ENCODE measurements at regions not wholly inside any gene's neighbourhood (a gene's known extent, or its start where the extent isn't known, plus 50 kb on each side); places are given as distances from the start of the nearest gene placed in this dataset.

DNA sequence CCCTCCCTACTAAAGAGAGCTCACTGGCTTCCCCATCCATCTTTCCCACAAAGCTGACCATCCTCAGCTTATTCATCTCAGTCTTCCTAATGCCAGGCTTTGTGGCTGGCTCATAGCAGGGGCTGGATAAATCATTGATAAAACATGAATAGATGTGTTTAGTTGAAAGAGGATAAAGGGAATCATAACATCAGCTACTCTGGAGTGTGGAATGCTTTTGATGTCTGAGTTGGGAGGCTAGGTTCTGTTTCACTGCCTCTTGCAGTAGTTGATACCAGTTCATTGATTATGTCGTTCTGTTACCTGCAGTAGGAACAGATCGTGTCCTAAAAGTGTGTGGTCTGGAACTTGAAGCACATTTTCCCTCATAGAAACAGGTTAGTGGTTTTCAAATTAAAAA lies 66.3 kb upstream of the HK2 start:
- no peak overlapping the region for H3K27ac ChIP-seq
- H3K4me1 ChIP-seq = no peaks in the 10 kb centered on the region
- no peak for DNase-seq (ENCODE audit: low spot score in 2 of 2)
- TF ChIP-seq POLR2A (IDR thresholded peaks at IDR 0.05) = no peak
- intact Hi-C loops (cut with DNase I; ENCODE audit: low total_unique reads) = no loop called here
- no peaks in the 10 kb centered on the region for H3K27me3 ChIP-seq
- H3K9me3 ChIP-seq = no peaks in the 10 kb centered on the region
- no peaks in the 10 kb centered on the region for H3K36me3 ChIP-seq
- H3K4me3 ChIP-seq = no peak overlapping the region

DNA sequence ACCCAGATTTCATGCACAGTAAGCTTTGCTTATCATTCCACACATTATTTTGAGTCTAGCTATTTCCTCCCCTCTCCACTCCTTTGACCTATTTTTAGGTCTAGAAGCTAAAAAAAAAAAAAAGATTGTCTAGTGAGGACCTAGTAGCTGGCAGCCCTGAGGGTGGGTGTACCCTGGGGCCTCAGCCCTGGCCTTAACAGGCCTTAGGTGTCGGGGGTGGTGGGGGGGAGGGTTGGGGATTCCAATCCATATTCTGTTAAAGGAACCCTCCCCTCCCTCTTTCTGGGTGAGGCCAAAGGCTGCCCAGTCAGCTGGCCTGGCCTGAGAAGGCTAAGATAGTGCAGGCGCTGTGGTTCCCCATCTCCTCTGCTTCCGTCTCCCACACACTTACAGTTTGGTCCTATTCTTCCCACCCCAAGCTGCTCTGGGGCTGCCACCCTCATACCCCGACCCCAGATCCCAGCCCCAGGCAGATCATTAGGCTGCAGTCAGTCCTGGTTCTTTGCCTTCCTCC lies 65.5 kb upstream of the HK2 start:
- intact Hi-C loops (cut with DNase I; ENCODE audit: low total_unique reads) = no loop called here
- Histone ChIP-seq H3K9me3 (no peaks in the 10 kb centered on the region), H3K27me3 (no peaks in the 10 kb centered on the region), H3K36me3 (no peaks in the 10 kb centered on the region), H3K27ac (no peak overlapping the region), H3K4me3 (no peak overlapping the region), H3K4me1 (no peaks in the 10 kb centered on the region)
- TF ChIP-seq, protein P1, sequence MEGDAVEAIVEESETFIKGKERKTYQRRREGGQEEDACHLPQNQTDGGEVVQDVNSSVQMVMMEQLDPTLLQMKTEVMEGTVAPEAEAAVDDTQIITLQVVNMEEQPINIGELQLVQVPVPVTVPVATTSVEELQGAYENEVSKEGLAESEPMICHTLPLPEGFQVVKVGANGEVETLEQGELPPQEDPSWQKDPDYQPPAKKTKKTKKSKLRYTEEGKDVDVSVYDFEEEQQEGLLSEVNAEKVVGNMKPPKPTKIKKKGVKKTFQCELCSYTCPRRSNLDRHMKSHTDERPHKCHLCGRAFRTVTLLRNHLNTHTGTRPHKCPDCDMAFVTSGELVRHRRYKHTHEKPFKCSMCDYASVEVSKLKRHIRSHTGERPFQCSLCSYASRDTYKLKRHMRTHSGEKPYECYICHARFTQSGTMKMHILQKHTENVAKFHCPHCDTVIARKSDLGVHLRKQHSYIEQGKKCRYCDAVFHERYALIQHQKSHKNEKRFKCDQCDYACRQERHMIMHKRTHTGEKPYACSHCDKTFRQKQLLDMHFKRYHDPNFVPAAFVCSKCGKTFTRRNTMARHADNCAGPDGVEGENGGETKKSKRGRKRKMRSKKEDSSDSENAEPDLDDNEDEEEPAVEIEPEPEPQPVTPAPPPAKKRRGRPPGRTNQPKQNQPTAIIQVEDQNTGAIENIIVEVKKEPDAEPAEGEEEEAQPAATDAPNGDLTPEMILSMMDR (IDR thresholded peaks at IDR 0.05) = no peak
- TF ChIP-seq POLR2A (IDR thresholded peaks at IDR 0.05) = no peak
- TF ChIP-seq POLR2AphosphoS5 (IDR thresholded peaks at IDR 0.05) = no peak
- no peak for DNase-seq (ENCODE audit: low spot score in 2 of 2)

DNA sequence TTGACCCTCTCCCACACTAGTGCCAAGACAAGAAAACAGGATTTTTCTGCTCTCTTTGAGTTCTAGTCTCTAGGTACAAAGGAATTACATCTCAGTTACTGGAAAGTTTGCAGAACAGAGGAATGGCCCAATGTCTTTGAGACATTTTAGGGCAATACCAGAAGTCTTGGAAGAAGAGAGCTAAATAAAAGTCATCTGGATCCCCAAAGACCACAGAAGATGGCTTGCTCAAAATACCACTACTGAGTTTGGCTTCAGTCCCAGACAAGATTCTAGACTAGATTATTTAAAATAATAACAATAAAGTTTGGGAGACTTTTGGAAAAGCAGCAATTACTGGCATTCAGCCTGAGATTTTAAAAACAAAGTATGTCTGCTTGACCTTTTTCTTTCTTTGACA lies 61.9 kb upstream of the HK2 start:
- Histone ChIP-seq H3K27me3 (no peaks in the 10 kb centered on the region), H3K36me3 (no peaks in the 10 kb centered on the region), H3K9me3 (no peaks in the 10 kb centered on the region), H3K4me1 (no peaks in the 10 kb centered on the region), H3K27ac (no peak overlapping the region), H3K4me3 (no peak overlapping the region)
- TF ChIP-seq, protein P1 (IDR thresholded peaks at IDR 0.05) = no peak
- no peak for TF ChIP-seq POLR2A (IDR thresholded peaks at IDR 0.05)
- no peak for TF ChIP-seq POLR2AphosphoS5 (IDR thresholded peaks at IDR 0.05)
- intact Hi-C loops (cut with DNase I; ENCODE audit: low total_unique reads) = no loop called here
- no peak for DNase-seq (ENCODE audit: low spot score in 2 of 2)

DNA sequence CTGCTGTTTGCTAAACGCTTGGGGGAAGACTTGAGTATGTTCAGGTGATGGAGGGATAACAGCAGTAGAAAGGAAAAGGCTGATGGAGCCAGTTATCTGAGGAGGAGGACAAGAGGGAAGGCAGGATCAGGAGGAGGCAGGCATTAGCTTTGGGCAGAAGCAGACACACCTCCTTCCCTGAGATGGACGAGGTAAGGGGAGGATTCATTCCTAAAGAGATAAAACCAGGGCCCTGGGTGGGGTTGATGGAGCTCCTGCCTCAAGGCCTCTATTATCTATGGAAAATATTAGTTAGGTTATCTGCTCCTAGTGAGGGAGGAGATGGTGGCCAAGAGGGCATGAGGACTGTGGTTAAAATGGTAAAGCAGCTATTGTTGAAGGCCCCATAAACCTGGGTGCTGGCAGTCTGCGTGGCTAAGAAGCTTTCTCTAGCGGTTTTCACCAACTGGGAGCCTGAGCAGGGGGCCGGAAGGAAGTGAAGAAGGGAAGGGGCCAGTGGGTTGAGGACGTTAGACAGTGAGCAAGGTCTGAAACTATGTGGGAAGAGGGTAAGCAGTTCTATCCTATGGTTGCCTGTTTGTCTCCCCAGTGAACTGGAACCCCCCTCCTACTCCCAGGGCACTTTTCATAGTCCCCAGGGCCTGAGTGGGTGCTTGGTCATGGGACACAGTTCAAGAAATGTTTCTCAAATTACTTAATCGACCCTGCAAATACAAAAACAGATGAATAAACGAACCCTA lies 56.6 kb upstream of the HK2 start:
- TF ChIP-seq POLR2A (IDR thresholded peaks at IDR 0.05) (no peak), POLR2AphosphoS5 (IDR thresholded peaks at IDR 0.05) (no peak)
- TF ChIP-seq, protein P1 (IDR thresholded peaks at IDR 0.05) = no peak
- no peak overlapping the region for H3K27ac ChIP-seq
- H3K27me3 ChIP-seq = no peaks in the 10 kb centered on the region
- H3K36me3 ChIP-seq = no peaks in the 10 kb centered on the region
- H3K4me1 ChIP-seq = no peaks in the 10 kb centered on the region
- H3K9me3 ChIP-seq = no peaks in the 10 kb centered on the region
- intact Hi-C loops (cut with DNase I; ENCODE audit: low total_unique reads) = no loop called here
- no peak overlapping the region for H3K4me3 ChIP-seq
- DNase-seq (ENCODE audit: low spot score in 2 of 2) = no peak

DNA sequence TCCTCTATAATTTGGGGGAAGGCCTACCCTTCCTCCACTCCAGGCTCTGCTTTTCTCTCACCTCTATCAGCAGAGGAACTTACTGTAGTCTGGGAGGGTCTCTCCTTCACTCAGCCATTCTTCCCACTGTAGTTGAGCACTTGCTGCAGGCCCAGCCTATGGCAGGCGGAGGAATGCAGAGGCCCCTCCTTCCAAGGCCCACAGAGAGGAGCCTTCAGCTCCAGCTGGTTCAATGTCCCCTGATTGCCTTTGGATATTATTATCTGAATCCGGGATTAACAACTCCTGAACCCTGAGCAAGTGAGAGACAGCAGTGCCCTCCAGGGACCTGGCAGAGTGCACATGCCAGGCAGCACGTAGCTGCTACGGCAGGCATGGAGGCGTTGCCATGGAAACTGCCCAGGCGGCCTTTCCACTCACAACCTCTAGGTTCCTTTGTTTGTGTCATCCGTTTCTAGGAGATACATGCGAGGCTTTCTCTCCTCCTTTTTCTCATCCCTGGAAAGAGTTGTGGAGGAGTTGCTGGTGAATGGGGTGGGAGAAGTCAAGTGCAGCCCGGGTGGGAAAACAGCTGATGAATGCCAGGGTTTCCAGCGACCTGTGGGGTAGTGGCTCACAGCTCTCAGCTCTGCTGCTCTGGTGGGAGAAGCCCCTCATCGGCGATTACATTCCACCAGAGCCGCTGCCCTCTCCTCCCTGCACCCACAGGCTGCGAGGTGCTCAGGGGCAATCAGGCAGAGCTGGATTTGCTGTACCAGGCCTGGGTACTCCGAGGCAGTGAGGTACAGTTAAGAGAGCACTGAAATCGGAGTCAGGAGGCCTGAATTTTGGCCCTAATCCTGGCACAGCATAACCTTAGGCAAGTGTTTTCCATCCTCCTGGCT lies 55.3 kb upstream of the HK2 start:
- DNase-seq (ENCODE audit: low spot score in 2 of 2) = no peak
- TF ChIP-seq, protein P1 (IDR thresholded peaks at IDR 0.05) = no peak
- TF ChIP-seq POLR2AphosphoS5 (IDR thresholded peaks at IDR 0.05) (no peak), POLR2A (IDR thresholded peaks at IDR 0.05) (no peak)
- no peaks in the 10 kb centered on the region for H3K27me3 ChIP-seq
- no peak overlapping the region for H3K27ac ChIP-seq
- no peaks in the 10 kb centered on the region for H3K36me3 ChIP-seq
- H3K4me3 ChIP-seq = no peak overlapping the region
- no peaks in the 10 kb centered on the region for H3K9me3 ChIP-seq
- intact Hi-C loops (cut with DNase I; ENCODE audit: low total_unique reads) = no loop called here
- H3K4me1 ChIP-seq = no peaks in the 10 kb centered on the region

Data from breast epithelium (tissue), 4 donors.